ENCODE measurements at regions not wholly inside any gene's neighbourhood (a gene's known extent, or its start where the extent isn't known, plus 50 kb on each side); places are given as distances from the start of the nearest gene placed in this dataset.

GRCh38 chr5:108649646-108650045 lies 98.1 kb upstream of the FER start:
- TF ChIP-seq, protein P1, sequence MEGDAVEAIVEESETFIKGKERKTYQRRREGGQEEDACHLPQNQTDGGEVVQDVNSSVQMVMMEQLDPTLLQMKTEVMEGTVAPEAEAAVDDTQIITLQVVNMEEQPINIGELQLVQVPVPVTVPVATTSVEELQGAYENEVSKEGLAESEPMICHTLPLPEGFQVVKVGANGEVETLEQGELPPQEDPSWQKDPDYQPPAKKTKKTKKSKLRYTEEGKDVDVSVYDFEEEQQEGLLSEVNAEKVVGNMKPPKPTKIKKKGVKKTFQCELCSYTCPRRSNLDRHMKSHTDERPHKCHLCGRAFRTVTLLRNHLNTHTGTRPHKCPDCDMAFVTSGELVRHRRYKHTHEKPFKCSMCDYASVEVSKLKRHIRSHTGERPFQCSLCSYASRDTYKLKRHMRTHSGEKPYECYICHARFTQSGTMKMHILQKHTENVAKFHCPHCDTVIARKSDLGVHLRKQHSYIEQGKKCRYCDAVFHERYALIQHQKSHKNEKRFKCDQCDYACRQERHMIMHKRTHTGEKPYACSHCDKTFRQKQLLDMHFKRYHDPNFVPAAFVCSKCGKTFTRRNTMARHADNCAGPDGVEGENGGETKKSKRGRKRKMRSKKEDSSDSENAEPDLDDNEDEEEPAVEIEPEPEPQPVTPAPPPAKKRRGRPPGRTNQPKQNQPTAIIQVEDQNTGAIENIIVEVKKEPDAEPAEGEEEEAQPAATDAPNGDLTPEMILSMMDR (conservative IDR thresholded peaks at IDR 0.05; ENCODE audit: low read length) = no peak
- no peak for TF ChIP-seq EZH2phosphoT487 (IDR thresholded peaks at IDR 0.05; ENCODE audit: borderline replicate concordance)

Measured in Loucy (cell line).